ENCODE measurements at regions not wholly inside any gene's neighbourhood (a gene's known extent, or its start where the extent isn't known, plus 50 kb on each side); places are given as distances from the start of the nearest gene placed in this dataset.

DNA sequence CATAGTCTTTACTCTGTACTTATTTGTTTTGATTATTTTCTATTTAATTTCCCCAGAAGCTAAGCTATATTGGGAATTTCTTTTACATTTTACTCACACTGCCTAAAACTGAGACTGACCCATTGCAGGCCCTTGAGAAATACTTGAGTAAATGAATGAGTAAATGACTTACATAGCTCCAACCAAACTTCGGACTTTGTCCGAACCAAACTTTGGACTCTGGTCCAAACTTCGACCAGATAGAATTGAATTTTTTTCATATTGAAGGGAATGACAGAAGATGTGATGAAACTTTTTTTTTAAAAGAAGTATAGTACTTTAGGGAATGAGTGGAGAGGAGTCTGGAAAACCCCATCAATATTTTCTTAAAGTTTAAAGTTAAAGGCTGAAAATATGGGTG is 75.6 kb upstream of the MYRIP start:
- TF ChIP-seq TCF12 (IDR thresholded peaks at IDR 0.05; ENCODE audit: low read depth) (no peak), CEBPB (IDR thresholded peaks at IDR 0.05) (no peak), FOXM1 (IDR thresholded peaks at IDR 0.05; ENCODE audit: borderline replicate concordance, low read depth) (no peak), CREB1 (IDR thresholded peaks at IDR 0.05; ENCODE audit: low read depth) (no peak), EP300 (IDR thresholded peaks at IDR 0.05; ENCODE audit: borderline replicate concordance) (no peak), YY1 (IDR thresholded peaks at IDR 0.05; ENCODE audit: low read depth) (no peak)
- TF ChIP-seq, protein P1, sequence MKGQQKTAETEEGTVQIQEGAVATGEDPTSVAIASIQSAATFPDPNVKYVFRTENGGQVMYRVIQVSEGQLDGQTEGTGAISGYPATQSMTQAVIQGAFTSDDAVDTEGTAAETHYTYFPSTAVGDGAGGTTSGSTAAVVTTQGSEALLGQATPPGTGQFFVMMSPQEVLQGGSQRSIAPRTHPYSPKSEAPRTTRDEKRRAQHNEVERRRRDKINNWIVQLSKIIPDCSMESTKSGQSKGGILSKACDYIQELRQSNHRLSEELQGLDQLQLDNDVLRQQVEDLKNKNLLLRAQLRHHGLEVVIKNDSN (IDR thresholded peaks at IDR 0.05) = no peak
- TF ChIP-seq, protein P2, sequence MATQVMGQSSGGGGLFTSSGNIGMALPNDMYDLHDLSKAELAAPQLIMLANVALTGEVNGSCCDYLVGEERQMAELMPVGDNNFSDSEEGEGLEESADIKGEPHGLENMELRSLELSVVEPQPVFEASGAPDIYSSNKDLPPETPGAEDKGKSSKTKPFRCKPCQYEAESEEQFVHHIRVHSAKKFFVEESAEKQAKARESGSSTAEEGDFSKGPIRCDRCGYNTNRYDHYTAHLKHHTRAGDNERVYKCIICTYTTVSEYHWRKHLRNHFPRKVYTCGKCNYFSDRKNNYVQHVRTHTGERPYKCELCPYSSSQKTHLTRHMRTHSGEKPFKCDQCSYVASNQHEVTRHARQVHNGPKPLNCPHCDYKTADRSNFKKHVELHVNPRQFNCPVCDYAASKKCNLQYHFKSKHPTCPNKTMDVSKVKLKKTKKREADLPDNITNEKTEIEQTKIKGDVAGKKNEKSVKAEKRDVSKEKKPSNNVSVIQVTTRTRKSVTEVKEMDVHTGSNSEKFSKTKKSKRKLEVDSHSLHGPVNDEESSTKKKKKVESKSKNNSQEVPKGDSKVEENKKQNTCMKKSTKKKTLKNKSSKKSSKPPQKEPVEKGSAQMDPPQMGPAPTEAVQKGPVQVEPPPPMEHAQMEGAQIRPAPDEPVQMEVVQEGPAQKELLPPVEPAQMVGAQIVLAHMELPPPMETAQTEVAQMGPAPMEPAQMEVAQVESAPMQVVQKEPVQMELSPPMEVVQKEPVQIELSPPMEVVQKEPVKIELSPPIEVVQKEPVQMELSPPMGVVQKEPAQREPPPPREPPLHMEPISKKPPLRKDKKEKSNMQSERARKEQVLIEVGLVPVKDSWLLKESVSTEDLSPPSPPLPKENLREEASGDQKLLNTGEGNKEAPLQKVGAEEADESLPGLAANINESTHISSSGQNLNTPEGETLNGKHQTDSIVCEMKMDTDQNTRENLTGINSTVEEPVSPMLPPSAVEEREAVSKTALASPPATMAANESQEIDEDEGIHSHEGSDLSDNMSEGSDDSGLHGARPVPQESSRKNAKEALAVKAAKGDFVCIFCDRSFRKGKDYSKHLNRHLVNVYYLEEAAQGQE (IDR thresholded peaks at IDR 0.05; ENCODE audit: low read depth) = no peak

DNA sequence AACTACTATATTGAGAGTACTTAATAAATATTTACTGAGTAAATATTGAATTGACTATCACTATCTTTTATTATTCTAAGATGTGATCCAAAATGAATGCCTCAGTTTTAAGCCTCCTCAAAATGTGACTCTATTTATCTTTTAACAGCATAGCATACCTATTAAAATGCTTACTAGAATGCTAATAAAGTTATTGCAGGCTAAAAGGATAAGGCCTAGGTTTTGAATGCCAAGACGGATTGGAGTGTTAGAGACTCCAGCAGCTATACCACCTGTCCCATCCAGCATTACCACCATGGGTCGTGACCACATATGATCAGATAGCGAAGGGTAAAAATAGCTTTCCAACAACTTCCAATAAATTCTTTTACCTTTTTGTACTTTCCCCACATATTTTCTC is 64.7 kb upstream of the MYRIP start:
- TF ChIP-seq CEBPB (IDR thresholded peaks at IDR 0.05) = no peak
- no peak for TF ChIP-seq FOXM1 (IDR thresholded peaks at IDR 0.05; ENCODE audit: borderline replicate concordance, low read depth)
- TF ChIP-seq ZBTB7A (IDR thresholded peaks at IDR 0.05; ENCODE audit: low read depth) = no peak
- TF ChIP-seq TEAD4 (IDR thresholded peaks at IDR 0.05) = no peak
- no peak for TF ChIP-seq CREB1 (IDR thresholded peaks at IDR 0.05; ENCODE audit: low read depth)
- no peak for TF ChIP-seq YY1 (IDR thresholded peaks at IDR 0.05; ENCODE audit: low read depth)
- TF ChIP-seq EGR1 (IDR thresholded peaks at IDR 0.05) = no peak
- TF ChIP-seq, protein P2 (IDR thresholded peaks at IDR 0.05; ENCODE audit: low read depth) = no peak
- TF ChIP-seq RAD21 (IDR thresholded peaks at IDR 0.05; ENCODE audit: low read depth) = no peak
- no peak for TF ChIP-seq EP300 (IDR thresholded peaks at IDR 0.05; ENCODE audit: borderline replicate concordance)
- no peak for TF ChIP-seq NFIC (IDR thresholded peaks at IDR 0.05)
- TF ChIP-seq, protein P3, sequence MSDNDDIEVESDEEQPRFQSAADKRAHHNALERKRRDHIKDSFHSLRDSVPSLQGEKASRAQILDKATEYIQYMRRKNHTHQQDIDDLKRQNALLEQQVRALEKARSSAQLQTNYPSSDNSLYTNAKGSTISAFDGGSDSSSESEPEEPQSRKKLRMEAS (IDR thresholded peaks at IDR 0.05) = no peak
- TF ChIP-seq TAF1 (IDR thresholded peaks at IDR 0.05; ENCODE audit: low read depth) = no peak
- TF ChIP-seq, protein P1 (IDR thresholded peaks at IDR 0.05) = no peak
- no peak for TF ChIP-seq TCF12 (IDR thresholded peaks at IDR 0.05; ENCODE audit: low read depth)

DNA sequence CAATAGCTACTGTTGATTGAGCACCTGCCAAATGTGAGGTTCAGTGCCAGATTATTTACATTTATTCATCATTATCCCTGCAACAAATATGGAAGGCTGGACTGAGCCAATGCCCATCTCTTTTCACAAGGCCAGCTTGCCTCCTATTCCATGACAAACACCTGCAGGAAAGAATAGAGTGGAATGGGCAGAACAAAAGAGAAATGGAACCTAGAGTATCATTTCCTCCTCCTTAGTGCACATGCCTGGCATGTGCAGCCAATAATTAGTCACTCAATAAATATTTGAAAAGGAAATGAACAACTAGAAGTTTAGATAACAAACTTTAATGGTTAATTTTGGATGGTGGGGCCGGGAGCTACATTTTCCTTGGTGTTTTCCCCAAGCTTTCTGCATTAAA is 61.4 kb upstream of the MYRIP start:
- TF ChIP-seq YY1 (IDR thresholded peaks at IDR 0.05; ENCODE audit: low read depth) (no peak), EGR1 (IDR thresholded peaks at IDR 0.05) (no peak), CEBPB (IDR thresholded peaks at IDR 0.05) (no peak), TCF12 (IDR thresholded peaks at IDR 0.05; ENCODE audit: low read depth) (no peak), CREB1 (IDR thresholded peaks at IDR 0.05; ENCODE audit: low read depth) (no peak), EP300 (IDR thresholded peaks at IDR 0.05; ENCODE audit: borderline replicate concordance) (no peak), TAF1 (IDR thresholded peaks at IDR 0.05; ENCODE audit: low read depth) (no peak), TEAD4 (IDR thresholded peaks at IDR 0.05) (no peak), NFIC (IDR thresholded peaks at IDR 0.05) (no peak), RAD21 (IDR thresholded peaks at IDR 0.05; ENCODE audit: low read depth) (no peak), FOXM1 (IDR thresholded peaks at IDR 0.05; ENCODE audit: borderline replicate concordance, low read depth) (no peak), ZBTB7A (IDR thresholded peaks at IDR 0.05; ENCODE audit: low read depth) (no peak)
- TF ChIP-seq, protein P1 (IDR thresholded peaks at IDR 0.05) = no peak
- TF ChIP-seq, protein P3 (IDR thresholded peaks at IDR 0.05) = no peak
- TF ChIP-seq, protein P2 (IDR thresholded peaks at IDR 0.05; ENCODE audit: low read depth) = no peak

DNA sequence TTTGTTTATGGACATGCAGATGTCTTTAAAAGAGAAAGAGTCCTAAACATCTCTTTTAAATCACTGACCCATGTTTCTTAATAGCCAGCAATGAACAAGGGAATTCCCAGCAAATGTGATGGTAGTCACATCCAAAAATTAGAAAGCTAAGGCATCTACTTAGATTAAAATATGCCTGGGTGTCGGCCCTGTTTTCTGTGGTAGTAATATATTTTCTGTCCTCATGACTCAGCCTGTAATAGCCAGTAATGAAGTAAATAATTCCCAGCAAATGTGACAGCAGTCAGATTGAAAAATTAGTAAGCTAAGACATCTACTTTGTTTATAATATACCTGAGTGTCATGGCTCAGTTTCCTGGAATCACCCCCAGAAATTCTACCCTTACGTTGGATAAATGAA is 60.6 kb upstream of the MYRIP start:
- TF ChIP-seq, protein P3 (IDR thresholded peaks at IDR 0.05) = no peak
- TF ChIP-seq YY1 (IDR thresholded peaks at IDR 0.05; ENCODE audit: low read depth) = no peak
- no peak for TF ChIP-seq TCF12 (IDR thresholded peaks at IDR 0.05; ENCODE audit: low read depth)
- no peak for TF ChIP-seq TAF1 (IDR thresholded peaks at IDR 0.05; ENCODE audit: low read depth)
- TF ChIP-seq, protein P1 (IDR thresholded peaks at IDR 0.05) = no peak
- no peak for TF ChIP-seq TEAD4 (IDR thresholded peaks at IDR 0.05)
- TF ChIP-seq EP300 (IDR thresholded peaks at IDR 0.05; ENCODE audit: borderline replicate concordance) = no peak
- no peak for TF ChIP-seq CEBPB (IDR thresholded peaks at IDR 0.05)
- TF ChIP-seq NFIC (IDR thresholded peaks at IDR 0.05) = no peak
- TF ChIP-seq FOXM1 (IDR thresholded peaks at IDR 0.05; ENCODE audit: borderline replicate concordance, low read depth) = no peak
- TF ChIP-seq CREB1 (IDR thresholded peaks at IDR 0.05; ENCODE audit: low read depth) = no peak
- TF ChIP-seq RAD21 (IDR thresholded peaks at IDR 0.05; ENCODE audit: low read depth) = no peak
- no peak for TF ChIP-seq EGR1 (IDR thresholded peaks at IDR 0.05)
- TF ChIP-seq ZBTB7A (IDR thresholded peaks at IDR 0.05; ENCODE audit: low read depth) = no peak
- TF ChIP-seq, protein P2 (IDR thresholded peaks at IDR 0.05; ENCODE audit: low read depth) = no peak
